Left lobe of liver (tissue), 2 donors: ENCODE measurements at regions not wholly inside any gene's neighbourhood (a gene's known extent, or its start where the extent isn't known, plus 50 kb on each side); places are given as distances from the start of the nearest gene placed in this dataset.
"Not testable (repeated sequence)": the region's sequence is repeated elsewhere in the genome, so short reads cannot be mapped to it uniquely, and the experiment has no call there.

Experiments used
- ATAC-seq: fragments of 200-7000 bp; cut with Tn5 transposase; one replicate; pipeline ENCODE4 v1.9.1; 2020; ENCODE audit warnings: mild to moderate bottlenecking, moderate library complexity
- DNase-seq: peaks from one replicate; pipeline ENCODE4 v3.0.0-alpha.2; 2020; ENCODE audit warnings: low spot score
- donor health status: DM: no; HTN: no; CAD: no; lungs with moderate emphysema.
- donor health status: DM: no; HTN: yes; CAD: no.

- no peak for ATAC-seq
- DNase-seq: no peak
Measured at GRCh38 chr2:67771380-67771779, 291.4 kb downstream of the C1D start.

GRCh38 chr2:67772216-67773170 lies 290.3 kb downstream of the C1D start:
- ATAC-seq (no peak), DNase-seq (no peak)

- ATAC-seq (no peak), DNase-seq (no peak)
Measured at GRCh38 chr2:67773851-67774250, 289.0 kb downstream of the C1D start.

GRCh38 chr2:67776276-67776675 lies 286.5 kb downstream of the C1D start:
- DNase-seq (no peak), ATAC-seq (no peak)

GRCh38 chr2:67777010-67777409 lies 285.8 kb downstream of the C1D start:
- no peak for ATAC-seq
- no peak for DNase-seq

GRCh38 chr2:67777836-67778429 lies 284.9 kb downstream of the C1D start:
- DNase-seq (no peak), ATAC-seq (no peak)

GRCh38 chr2:67780841-67781240 lies 282.0 kb downstream of the C1D start:
- ATAC-seq, DNase-seq: not testable (repeated sequence)

- no peak for DNase-seq
- no peak for ATAC-seq
Measured at GRCh38 chr2:67782443-67782842, 280.4 kb downstream of the C1D start.

GRCh38 chr2:67783026-67783425 lies 279.8 kb downstream of the C1D start:
- ATAC-seq: no peak
- no peak for DNase-seq

- ATAC-seq (no peak), DNase-seq (no peak)
Measured at GRCh38 chr2:67790622-67791021, 272.2 kb downstream of the C1D start.

GRCh38 chr2:67792191-67792590 lies 270.6 kb downstream of the C1D start:
- ATAC-seq: no peak
- DNase-seq: no peak

- ATAC-seq (no peak), DNase-seq (no peak)
Measured at GRCh38 chr2:67792681-67793091, 270.1 kb downstream of the C1D start.

GRCh38 chr2:67797801-67798540 lies 264.8 kb downstream of the C1D start:
- DNase-seq (no peak), ATAC-seq (no peak)

- ATAC-seq (no peak), DNase-seq (no peak)
Measured at GRCh38 chr2:67798541-67799160, 264.2 kb downstream of the C1D start.

- DNase-seq: no peak
- ATAC-seq: no peak
Measured at GRCh38 chr2:67799886-67800285, 262.9 kb downstream of the C1D start.

GRCh38 chr2:67802291-67802690 lies 260.5 kb downstream of the C1D start:
- ATAC-seq: no peak
- DNase-seq: no peak

GRCh38 chr2:67802824-67803223 lies 260.0 kb downstream of the C1D start:
- ATAC-seq (no peak), DNase-seq (no peak)

- DNase-seq (no peak), ATAC-seq (no peak)
Measured at GRCh38 chr2:67806816-67807215, 256.0 kb downstream of the C1D start.

- no peak for ATAC-seq
- DNase-seq: no peak
Measured at GRCh38 chr2:67808112-67808511, 254.7 kb downstream of the C1D start.

- no peak for ATAC-seq
Measured at GRCh38 chr2:67812682-67813081, 250.1 kb downstream of the C1D start.

GRCh38 chr2:67823726-67824125 lies 239.1 kb downstream of the C1D start:
- DNase-seq: no peak
- ATAC-seq: no peak

More at GRCh38 chr2:67812682-67813081, 250.1 kb downstream of the C1D start:
- DNase-seq: no peak
